Endothelial cell (in vitro differentiated cells): ENCODE measurements at regions not wholly inside any gene's neighbourhood (a gene's known extent, or its start where the extent isn't known, plus 50 kb on each side); places are given as distances from the start of the nearest gene placed in this dataset.

ENCODE experiments used
- DNase-seq: peaks from one replicate; pipeline ENCODE4 v3.0.0; 2021; ENCODE audit warnings: low spot score
- H3K27ac Mint-ChIP-seq: one replicate; pipeline ENCODE4 v1.8.0; 2021; ENCODE audit warnings: mixed read lengths, inconsistent platforms; ENCODE audit not compliant: unreplicated experiment
- H3K27me3 Mint-ChIP-seq: one replicate; pipeline ENCODE4 v1.8.0; 2021; ENCODE audit warnings: mild to moderate bottlenecking, moderate library complexity, mixed read lengths, inconsistent platforms; ENCODE audit not compliant: unreplicated experiment
- H3K36me3 Mint-ChIP-seq: one replicate; pipeline ENCODE4 v1.8.0; 2021; ENCODE audit warnings: mild to moderate bottlenecking, low read depth, mixed read lengths, inconsistent platforms; ENCODE audit not compliant: unreplicated experiment
- H3K4me1 Mint-ChIP-seq: one replicate; pipeline ENCODE4 v1.8.0; 2021; ENCODE audit warnings: mild to moderate bottlenecking, mixed read lengths, inconsistent platforms; ENCODE audit not compliant: unreplicated experiment
- H3K4me3 Mint-ChIP-seq: one replicate; pipeline ENCODE4 v1.8.0; 2021; ENCODE audit warnings: mild to moderate bottlenecking, mixed read lengths, inconsistent platforms; ENCODE audit not compliant: unreplicated experiment
- H3K9me3 Mint-ChIP-seq: one replicate; pipeline ENCODE4 v1.8.0; 2021; ENCODE audit warnings: mixed read lengths, inconsistent platforms; ENCODE audit not compliant: unreplicated experiment
- CTCF ChIP-seq: fragments of 200-600 bp; sonication (generic); IDR thresholded peaks from one replicate; pipeline ENCODE4 v1.5.0; 2021; ENCODE audit warnings: antibody characterized with exemption; ENCODE audit not compliant: unreplicated experiment

GRCh38 chr4:79224777-79225104, 101.1 kb downstream of the NAA11 start:
- no peak for TF ChIP-seq CTCF
- Mint-ChIP-seq H3K36me3 (no peaks in the 10 kb centered on the region), H3K27me3 (no peaks in the 10 kb centered on the region), H3K27ac (no peak overlapping the region), H3K4me3 (no peak overlapping the region), H3K9me3 (no peaks in the 10 kb centered on the region), H3K4me1 (no peaks in the 10 kb centered on the region)
- no peak for DNase-seq

- no peaks in the 10 kb centered on the region for H3K27me3 Mint-ChIP-seq
- DNase-seq, result no peak
- no peak overlapping the region for H3K27ac Mint-ChIP-seq
- no peaks in the 10 kb centered on the region for H3K36me3 Mint-ChIP-seq
- TF ChIP-seq CTCF, result no peak
- H3K4me1 Mint-ChIP-seq, result no peaks in the 10 kb centered on the region
- no peaks in the 10 kb centered on the region for H3K9me3 Mint-ChIP-seq
- no peak overlapping the region for H3K4me3 Mint-ChIP-seq
Measured at GRCh38 chr4:79223993-79224776, 101.7 kb downstream of the NAA11 start.

- Mint-ChIP-seq H3K4me3 (no peak overlapping the region), H3K36me3 (peaks cover 3% of the 10 kb centered on the region), H3K4me1 (peaks cover 5% of the 10 kb centered on the region), H3K27ac (no peak overlapping the region), H3K9me3 (no peaks in the 10 kb centered on the region), H3K27me3 (no peaks in the 10 kb centered on the region)
- no peak for DNase-seq
- no peak for TF ChIP-seq CTCF
Measured at GRCh38 chr4:79217025-79217424, 108.8 kb downstream of the NAA11 start.

GRCh38 chr4:79213702-79214101, 112.2 kb downstream of the NAA11 start:
- no peaks in the 10 kb centered on the region for H3K9me3 Mint-ChIP-seq
- peaks cover 3% of the 10 kb centered on the region for H3K36me3 Mint-ChIP-seq
- DNase-seq, result no peak
- H3K27ac Mint-ChIP-seq, result no peak overlapping the region
- H3K4me3 Mint-ChIP-seq, result no peak overlapping the region
- no peak for TF ChIP-seq CTCF
- H3K27me3 Mint-ChIP-seq, result no peaks in the 10 kb centered on the region
- H3K4me1 Mint-ChIP-seq, result peaks cover 25% of the 10 kb centered on the region

GRCh38 chr4:79213010-79213409, 112.9 kb downstream of the NAA11 start:
- TF ChIP-seq CTCF, result no peak
- no peak for DNase-seq
- H3K9me3 Mint-ChIP-seq, result no peaks in the 10 kb centered on the region
- H3K4me3 Mint-ChIP-seq, result no peak overlapping the region
- H3K27ac Mint-ChIP-seq, result no peak overlapping the region
- peaks cover 3% of the 10 kb centered on the region for H3K36me3 Mint-ChIP-seq
- H3K27me3 Mint-ChIP-seq, result no peaks in the 10 kb centered on the region
- H3K4me1 Mint-ChIP-seq, result peaks cover 25% of the 10 kb centered on the region
